ENCODE measurements at regions not wholly inside any gene's neighbourhood (a gene's known extent, or its start where the extent isn't known, plus 50 kb on each side); places are given as distances from the start of the nearest gene placed in this dataset.
"Not testable (repeated sequence)": the region's sequence is repeated elsewhere in the genome, so short reads cannot be mapped to it uniquely, and the experiment has no call there.

DNA sequence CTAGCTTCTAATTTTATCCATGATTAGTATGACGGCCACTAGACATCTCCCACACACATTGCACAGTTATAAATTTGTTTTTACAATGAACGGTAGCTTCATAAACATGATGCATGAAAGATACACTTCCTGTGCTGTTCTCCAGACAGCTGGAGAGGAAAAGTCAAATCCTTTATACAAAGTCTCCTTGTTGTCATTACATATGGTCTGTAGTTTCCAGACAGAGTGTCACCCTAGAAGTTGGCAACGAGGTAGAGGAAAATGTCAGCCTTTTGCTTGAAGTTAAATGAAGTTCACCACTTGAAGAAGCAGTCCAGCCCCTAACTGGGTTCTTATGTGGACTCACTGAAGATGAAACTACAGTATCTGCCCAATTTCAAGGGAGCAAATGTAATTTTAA is 253.0 kb upstream of the P2RY1 start:
- DNase-seq (ENCODE audit: low read depth) = no peak

DNA sequence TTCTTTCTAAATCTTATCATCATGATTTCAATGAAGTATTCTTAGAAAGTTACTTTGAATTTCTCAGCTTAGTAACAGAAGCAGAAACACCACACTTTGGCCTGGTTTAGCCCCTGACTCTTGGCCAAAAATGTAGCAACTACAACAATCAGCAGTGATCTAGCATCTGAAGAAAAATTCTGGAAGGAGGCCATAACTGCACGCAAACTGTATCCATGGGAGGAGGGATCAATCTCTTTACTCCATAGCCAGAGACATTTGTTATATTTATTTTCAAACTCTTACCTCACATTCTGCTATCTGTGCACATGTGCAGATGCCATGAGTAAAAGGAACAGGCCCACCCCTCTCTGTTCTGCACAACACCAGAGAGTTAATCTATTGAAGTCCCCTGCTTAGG is 251.0 kb upstream of the P2RY1 start:
- no peak for DNase-seq (ENCODE audit: low read depth)

DNA sequence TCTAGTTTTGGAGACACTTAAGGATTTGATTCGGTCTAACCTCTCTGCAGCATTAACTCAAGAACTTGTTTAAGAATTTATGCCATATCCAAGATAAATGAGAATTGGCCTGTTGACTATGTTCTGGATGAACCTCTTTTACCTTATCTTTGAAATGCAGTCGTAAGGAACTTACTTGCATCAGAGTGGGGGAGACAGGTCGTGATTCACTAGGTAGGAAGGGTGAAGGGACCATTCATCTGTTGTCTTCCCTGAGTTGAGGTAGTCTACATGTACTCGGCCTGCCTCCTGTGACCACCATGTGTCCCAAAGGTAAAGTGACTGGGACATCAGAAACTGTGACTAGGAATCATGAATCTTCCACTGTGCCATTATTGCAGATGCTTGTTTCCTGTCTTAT is 248.0 kb upstream of the P2RY1 start:
- DNase-seq (ENCODE audit: low read depth) = no peak

DNA sequence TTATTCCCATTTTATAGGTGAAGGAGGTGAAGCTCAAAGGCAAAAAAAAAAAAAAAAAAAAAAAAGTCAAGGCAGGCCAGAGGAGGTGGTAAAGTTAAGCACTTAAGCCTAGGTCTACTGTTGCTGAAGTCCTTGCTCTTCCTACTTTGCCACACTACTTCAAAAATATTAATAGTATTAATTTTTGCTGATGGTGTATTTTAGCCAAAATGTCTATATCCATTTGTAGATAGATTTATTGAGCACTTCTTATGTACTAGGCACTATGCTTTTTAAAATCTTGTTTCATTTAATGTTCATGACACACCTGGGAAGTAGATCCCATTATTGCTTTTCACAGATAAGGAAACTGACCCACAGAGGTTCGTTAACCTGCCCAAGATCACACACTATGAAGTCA is 247.1 kb upstream of the P2RY1 start:
- DNase-seq (ENCODE audit: low read depth) = no peak

DNA sequence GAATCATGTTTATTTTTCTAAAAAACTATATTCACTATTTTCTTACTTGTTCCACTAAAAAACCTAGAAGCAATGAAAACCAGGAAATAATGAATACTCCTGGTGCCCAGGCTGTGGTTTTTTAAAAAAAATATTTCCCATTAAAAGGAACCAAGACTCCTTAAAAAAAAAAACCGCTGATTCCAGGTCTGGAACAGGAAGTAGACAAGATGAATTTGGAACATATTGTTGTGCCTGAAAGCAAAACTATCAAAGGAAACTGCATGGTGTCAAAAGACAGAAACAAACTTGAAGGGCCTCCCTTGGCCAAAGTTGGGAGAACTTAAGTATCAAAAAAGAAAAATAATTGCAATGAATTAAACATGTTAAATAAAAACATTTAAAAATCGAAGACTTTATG is 245.3 kb upstream of the P2RY1 start:
- no peak for DNase-seq (ENCODE audit: low read depth)

DNA sequence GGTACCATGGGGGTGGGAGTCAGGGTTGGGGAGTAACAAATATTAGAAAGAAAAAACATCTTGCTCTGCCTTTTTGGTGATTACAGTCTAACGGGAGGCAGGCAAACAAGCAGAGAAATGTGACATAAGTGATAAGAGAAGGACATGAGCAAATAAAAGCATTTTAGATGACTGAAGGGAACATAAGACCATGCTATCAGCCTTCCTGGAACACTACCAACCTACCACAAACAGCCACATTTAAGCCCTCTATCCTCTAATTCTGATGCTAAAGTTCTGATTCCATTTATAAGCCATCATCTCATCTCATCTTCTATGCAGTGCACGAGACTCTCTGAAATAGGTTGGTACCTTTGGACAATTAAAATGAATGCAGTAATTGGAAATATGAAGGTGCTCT is 243.4 kb upstream of the P2RY1 start:
- no peak for DNase-seq (ENCODE audit: low read depth)

DNA sequence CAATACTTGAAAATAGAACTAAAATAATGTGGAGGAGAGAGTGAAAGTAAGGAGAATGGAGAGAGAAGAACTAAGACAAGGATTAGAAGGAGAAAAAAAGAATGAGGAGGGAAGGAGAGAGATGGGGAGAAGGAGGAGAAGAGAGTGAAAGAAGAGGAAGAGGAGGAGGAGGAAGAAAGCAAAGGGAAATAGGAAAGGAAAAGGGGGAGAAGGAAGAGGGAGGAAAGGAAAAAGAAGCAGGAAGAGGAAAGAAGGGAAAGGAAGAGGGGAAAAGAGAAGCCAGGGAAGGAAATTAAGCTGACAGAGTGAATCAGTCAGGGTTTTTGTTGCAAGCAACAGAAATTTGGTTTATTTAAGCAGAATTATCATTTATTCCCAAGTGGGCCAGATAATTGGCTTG is 241.7 kb upstream of the P2RY1 start:
- no peak for DNase-seq (ENCODE audit: low read depth)

DNA sequence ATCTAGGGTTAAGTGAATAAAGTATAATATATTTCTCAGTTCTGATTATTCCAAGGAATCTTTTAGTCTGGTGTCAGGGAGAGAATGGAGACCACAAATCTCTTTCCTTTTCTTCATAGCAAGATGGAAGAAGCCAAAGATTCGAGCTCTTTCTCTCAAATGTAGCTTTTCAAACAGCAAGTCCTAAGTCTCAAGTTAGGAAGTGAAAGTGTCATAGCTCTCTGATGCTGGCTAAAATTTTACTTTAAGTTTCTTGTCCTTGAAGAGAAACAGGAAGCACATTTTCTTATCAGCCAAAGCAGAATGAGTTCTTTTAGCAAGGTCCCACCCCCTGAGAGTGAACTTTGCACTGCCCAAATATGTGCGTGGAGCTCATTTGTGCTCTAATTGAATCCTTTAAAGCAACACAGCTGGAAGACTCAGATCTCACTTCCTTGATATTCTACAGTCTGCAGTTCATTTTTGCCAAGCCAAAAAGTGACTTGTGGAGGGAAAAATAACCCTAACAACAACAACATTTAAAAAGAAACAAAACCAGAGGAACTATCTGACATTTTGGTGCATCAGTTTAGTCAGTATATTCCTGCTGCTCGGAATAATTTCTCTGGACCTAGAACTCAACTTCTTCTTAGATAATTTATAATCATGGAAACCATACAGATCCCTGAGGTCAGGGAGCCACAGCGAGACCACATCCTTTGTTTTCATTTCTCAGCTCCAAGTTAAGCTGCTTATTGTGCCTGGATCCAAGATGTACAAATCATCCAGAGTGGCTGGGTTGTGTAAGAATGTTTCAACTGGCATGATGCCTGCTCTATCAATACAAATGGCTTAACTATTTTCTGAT is 238.7 kb upstream of the P2RY1 start:
- DNase-seq (ENCODE audit: low read depth) = peak; percentile 79

DNA sequence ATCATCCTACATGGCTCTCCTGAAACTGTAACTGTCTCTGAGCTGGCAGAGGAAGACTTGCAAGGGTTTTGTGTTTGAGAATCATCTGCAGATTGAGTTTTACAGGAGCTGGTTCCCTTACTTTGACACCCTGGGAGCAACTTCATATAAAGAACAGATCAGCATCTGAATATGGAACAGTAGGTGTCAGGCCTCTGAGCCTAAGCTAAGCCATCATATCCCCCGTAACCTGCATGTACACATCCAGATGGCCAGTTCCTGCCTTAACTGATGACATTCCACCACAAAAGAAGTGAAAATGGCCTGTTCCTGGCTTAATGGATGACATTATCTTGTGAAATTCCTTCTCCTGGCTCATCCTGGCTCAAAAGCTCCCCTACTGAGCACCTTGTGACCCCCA is 238.1 kb upstream of the P2RY1 start:
- DNase-seq (ENCODE audit: low read depth) = not testable (repeated sequence)

DNA sequence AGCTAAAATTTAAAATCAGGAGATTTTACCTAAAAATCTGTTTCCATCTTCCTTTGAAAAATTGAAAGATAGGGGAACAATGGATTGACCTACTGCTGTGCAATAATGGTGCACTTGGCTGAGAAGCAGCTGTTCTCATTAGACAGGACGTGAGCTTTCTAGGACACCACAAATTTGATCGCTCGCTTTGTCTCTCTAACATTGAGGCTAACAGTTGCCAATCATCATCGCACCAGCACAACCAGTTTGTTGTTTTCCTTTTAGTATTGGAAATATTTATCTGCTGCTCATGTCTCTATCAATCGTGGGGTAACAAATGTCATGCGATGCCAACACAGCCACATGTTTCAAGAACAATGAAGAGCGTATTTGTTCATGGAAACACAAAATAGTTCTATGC is 228.8 kb upstream of the P2RY1 start:
- no peak for DNase-seq (ENCODE audit: low read depth)

DNA sequence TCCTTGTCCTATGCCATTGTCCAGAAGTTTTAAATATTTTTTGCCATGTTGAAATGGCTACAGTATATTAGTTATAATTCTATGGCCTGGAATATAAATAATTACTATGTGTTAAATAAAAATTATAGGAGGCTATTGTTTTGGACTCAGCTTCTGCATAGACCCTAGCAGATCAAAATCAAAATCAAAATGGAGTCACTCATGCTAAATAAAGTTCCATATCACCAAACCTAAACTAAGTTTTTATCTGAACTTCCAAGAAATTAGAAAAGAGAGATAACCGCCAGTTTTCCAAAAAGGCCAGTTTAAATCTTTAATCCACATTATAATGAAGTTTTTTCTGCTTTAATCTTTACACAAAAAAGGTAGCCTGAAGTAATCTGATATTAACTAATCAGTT is 227.8 kb upstream of the P2RY1 start:
- DNase-seq (ENCODE audit: low read depth) = no peak

DNA sequence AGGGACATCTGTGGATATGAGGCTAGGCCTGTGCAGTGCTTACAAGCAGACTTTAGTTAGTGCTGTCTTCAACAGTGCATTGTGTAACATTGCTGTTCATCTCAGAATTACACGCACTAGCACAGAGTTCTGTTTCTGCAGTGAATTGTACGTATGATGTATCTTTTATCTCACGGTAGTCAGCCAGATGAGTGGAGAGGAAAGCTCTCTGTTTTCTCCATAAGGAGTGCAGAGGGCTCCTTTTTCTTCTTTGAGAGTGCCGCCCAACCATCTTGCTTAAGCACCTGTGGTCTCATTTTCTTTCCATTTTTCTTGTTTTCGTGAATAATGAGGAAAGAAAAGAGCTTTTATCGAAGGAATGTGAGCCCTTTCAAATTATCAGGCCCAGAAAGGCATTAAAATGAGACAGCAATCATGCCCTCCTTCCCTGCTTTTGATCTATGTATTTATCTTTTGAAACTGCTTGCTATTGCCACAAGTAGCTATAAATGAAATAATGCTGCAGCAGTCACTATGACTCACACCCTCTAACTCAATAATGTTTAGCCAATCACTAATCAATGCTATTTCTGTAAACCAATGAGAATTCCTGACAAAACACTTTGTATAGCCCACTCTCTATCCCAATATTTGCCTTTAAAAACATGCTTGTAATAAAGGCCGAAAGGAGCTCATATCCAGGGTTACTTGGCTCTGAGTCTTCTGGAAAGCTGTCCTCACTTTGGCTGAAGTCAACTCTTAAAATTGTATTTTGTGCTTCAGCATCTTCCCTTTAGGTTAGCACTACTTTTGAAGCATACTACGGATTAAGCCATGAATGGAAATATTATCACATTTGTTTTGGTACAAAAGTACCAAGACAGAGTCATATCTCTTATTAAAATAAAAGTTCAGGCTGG is 226.0 kb upstream of the P2RY1 start:
- DNase-seq (ENCODE audit: low read depth) = no peak

DNA sequence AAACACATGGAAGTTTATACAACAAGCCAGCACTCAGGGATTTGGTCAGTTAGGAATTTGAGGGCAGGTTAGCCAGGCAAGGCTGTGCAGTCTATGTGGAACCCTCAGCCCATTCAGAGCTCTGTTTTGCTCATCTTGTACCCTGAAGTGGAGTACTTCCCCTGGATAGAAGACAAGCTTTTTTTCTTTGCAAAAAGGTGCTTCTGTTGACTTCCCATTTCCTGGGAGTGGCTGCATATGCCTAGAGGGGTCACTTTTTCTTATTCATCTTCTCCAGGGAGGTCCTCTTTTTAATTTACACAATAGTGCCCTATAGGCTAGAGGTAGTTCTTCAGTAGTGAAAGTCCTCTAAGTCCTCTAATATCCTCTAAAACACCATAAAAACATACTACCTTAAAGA is 225.0 kb upstream of the P2RY1 start:
- DNase-seq (ENCODE audit: low read depth) = no peak

DNA sequence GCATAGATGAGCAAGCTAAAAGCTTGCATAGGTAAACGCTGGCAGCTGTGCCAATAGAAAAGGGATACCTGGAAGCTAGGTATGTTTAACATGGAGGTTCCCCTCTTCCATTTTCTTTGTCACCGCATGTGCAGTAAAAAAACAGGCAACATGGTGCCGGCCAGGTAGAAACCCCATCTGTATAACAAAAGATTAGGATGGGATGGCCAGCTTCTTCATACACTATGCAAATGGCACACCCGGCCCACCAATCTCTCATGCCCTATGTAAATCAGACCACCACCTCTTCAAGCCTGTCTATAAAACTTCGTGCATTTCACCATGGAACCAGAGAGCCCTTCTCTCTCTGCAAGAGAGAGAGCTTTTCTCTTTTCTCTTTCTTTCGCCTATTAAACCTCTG is 224.3 kb upstream of the P2RY1 start:
- DNase-seq (ENCODE audit: low read depth) = no peak

DNA sequence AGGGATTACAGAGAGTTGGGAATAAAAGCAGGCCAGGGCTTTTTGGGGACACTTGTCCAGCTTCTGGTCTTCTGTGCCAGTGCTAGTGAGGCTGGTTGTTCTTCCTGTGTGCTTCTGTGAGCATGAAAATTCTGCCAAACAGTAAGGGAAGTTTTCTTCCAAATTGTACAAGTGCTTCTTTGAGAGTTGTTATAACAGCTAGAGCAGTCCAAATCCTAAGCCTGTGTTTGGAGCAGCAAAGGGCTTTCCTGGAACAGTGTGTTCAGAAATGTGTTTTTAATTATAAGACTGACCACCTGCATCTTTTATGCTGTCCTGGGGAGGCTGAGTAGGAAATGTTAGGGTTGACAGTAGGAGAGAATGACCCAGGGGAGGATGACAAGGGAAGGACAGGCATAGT is 223.0 kb upstream of the P2RY1 start:
- no peak for DNase-seq (ENCODE audit: low read depth)

DNA sequence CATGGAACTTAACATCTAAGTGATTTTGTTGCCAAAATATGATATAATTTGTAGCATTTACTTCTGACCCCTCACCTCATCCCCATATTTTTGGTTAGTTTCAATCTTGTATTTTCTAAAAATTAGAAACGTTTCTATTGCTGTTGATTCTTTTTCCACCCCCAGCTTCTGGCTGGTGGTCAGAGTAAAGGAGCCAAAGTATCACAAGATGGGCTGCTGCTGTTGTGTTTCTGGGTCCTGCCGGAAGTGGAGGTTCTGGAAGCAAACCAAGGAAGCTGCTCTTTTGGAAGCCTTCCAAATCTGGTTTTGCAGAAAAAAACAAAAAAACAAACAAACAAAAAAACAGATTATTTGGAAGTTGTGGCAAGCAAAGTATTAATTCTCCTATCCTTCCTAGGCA is 221.1 kb upstream of the P2RY1 start:
- no peak for DNase-seq (ENCODE audit: low read depth)

DNA sequence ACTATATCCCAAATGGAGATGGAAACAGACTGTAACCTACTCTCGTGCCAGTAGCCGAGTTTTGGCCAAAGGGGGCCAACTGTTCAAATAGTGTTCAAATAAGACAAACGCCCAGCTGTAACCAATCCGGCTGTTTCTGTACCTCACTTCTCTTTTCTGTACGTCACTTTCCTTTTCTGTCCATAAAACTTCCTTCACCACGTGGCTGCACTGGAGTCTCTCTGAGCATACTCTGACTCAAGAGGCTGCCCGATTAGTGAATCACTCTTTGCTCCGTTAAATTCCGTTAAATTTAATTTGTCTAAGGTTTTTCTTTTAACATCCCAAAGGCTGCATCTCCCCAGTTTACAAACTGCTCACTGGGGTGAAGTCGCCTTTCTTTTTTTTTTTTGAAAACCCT is 219.2 kb upstream of the P2RY1 start:
- DNase-seq (ENCODE audit: low read depth) = no peak

DNA sequence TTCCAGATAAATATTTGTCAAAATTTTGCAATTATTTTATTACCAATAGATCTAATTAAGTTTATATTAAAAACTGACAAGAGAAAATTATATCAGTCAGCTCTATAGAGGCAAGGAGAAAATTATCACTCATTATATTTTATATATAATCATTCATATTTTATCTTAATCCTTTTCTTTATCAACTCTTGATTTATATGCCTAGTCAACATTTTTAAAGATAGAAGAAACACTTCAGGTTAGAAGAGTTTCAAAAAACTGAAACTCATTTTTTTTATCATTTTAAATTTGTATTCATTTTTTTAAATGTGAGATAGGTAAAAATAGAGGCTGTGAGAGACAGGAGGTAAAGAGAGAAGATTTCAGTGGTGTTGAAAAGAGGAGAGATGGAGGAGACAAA is 217.3 kb upstream of the P2RY1 start:
- DNase-seq (ENCODE audit: low read depth) = no peak

DNA sequence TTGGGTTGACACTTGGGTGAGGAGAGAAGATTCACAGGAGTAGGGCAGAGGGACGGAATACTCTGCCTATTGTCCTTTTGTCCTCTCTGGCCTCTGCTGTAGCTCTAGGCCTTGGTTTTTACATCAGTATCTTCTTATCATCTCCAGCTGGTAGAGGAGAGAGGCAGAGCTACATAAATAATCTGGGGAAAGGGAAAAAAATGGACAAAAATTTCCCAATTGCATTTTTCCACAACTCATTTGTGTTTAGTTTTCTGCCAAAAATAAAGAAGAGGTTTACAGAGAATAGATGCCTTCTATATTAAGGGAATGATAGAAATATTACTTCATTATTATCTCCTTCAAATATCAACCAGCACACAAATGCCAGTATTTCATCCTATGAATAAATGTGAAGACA is 216.4 kb upstream of the P2RY1 start:
- no peak for DNase-seq (ENCODE audit: low read depth)

DNA sequence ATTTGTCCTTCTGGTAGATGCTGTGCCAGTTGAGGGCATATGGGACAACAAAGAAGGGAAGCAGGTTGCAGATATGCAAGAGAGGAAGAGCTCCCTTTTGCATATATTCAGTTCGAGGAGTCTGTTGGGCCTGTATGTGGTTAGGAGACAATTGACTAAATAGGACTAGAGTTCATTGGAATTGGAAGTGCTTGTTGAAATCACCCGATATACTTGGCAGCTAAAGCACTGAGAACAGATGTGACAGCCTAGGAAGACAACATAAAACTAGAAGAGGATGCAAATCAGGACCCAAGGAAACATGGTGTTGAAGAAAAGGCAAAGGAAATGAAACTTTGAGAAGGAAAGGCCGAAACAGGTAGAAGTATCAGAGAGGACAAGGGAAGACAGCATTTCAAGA is 215.2 kb upstream of the P2RY1 start:
- DNase-seq (ENCODE audit: low read depth) = no peak

DNA sequence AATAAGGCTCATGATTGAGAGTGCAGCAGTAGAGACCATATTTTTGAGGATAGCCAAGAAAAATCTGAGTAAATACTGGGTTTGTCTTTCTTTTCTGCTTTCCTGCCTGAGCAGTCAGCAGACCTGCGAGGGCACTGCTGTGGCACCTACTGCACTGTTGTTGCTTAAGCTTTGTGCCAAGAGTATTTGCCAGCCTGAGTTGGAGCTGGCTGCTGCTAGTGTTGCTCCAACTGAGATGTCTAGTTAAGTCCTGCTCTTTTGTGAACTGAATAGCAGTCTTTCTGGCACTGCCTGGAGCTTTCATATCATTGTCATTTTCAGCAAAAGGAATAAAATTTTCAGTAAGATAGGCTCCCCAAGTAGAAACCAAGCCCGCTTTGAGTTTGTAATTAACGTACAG is 214.5 kb upstream of the P2RY1 start:
- no peak for DNase-seq (ENCODE audit: low read depth)

DNA sequence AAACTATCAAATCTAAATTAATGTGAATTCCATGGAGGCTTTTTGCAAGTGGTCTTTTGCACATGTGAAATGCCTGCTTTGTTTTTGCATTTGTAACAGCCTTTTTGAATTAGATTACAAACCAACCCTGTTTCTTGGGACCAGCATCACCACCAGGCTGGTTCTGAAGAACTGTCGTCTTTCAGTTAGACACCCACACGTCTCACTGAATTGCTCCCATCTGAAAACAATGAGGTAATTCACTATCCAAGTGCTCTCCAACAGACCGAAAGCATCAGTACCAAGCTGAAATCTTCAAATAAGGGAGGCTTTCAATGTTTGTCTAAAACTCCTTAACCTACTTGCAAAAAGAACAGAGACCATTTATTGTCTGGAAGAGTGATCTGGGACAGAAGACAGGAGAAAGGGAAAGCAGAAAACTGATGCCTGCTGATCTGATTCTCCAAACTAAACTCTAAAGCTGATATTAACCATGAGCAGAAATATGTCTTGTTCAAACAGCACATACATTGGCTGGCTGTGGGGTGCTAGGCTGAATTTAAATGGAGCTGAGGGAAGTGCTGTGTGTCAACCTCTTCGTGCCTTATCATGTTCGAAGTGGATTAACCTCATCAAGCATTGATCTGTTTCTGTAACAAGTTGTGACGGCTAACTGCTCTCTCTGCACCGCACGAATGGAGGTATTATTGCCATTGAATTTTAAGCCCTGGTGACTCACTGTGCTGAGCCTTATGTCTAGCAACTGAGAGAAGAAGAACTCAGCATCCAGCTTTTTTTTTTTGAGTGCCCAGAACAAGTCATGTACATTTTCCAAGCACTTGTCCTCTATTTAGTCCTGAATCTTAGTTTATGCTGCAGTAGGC is 213.7 kb upstream of the P2RY1 start:
- no peak for DNase-seq (ENCODE audit: low read depth)

Measured in renal cortical epithelial cell (primary cell).